ENCODE measurements at regions not wholly inside any gene's neighbourhood (a gene's known extent, or its start where the extent isn't known, plus 50 kb on each side); places are given as distances from the start of the nearest gene placed in this dataset.

- ChIA-PET CTCF (no interaction called here), POLR2A (no interaction called here)
- intact Hi-C loops (cut with micrococcal nuclease) = no loop called here
- Mint-ChIP-seq H3K4me1 (ENCODE audit: low read depth) (no peaks in the 10 kb centered on the region), H3K27ac (no peak overlapping the region), H3K9me3 (no peaks in the 10 kb centered on the region), H3K36me3 (ENCODE audit: low read depth) (no peaks in the 10 kb centered on the region), H3K4me3 (no peak overlapping the region), H3K27me3 (no peaks in the 10 kb centered on the region)
- TF ChIP-seq CTCF (IDR thresholded peaks at IDR 0.05) = no peak
- DNase-seq = no peak
- ATAC-seq = no peak
Measured at GRCh38 chr1:78426408-78426807, 64.4 kb upstream of the PTGFR start.

- TF ChIP-seq CTCF (IDR thresholded peaks at IDR 0.05) = no peak
- Mint-ChIP-seq H3K4me1 (ENCODE audit: low read depth) (no peaks in the 10 kb centered on the region), H3K27ac (no peak overlapping the region), H3K27me3 (no peaks in the 10 kb centered on the region), H3K36me3 (ENCODE audit: low read depth) (no peaks in the 10 kb centered on the region), H3K4me3 (no peak overlapping the region), H3K9me3 (no peaks in the 10 kb centered on the region)
- CTCF ChIA-PET = no interaction called here
- ATAC-seq (no peak), DNase-seq (no peak)
- intact Hi-C loops (cut with micrococcal nuclease) = no loop called here
- POLR2A ChIA-PET = no interaction called here
Measured at GRCh38 chr1:78427506-78427905, 63.3 kb upstream of the PTGFR start.

- intact Hi-C loops (cut with micrococcal nuclease) = no loop called here
- H3K9me3 Mint-ChIP-seq = no peaks in the 10 kb centered on the region
- no peak for ATAC-seq
- H3K27ac Mint-ChIP-seq = no peak overlapping the region
- H3K36me3 Mint-ChIP-seq (ENCODE audit: low read depth) = no peaks in the 10 kb centered on the region
- H3K4me1 Mint-ChIP-seq (ENCODE audit: low read depth) = no peaks in the 10 kb centered on the region
- no peaks in the 10 kb centered on the region for H3K27me3 Mint-ChIP-seq
- no peak overlapping the region for H3K4me3 Mint-ChIP-seq
- no peak for TF ChIP-seq CTCF (IDR thresholded peaks at IDR 0.05)
- DNase-seq = no peak
- POLR2A ChIA-PET = no interaction called here
- CTCF ChIA-PET = no interaction called here
Measured at GRCh38 chr1:78432016-78432415, 58.8 kb upstream of the PTGFR start.

GRCh38 chr1:78434351-78434750 is 56.4 kb upstream of the PTGFR start:
- H3K4me3 Mint-ChIP-seq = no peak overlapping the region
- DNase-seq (no peak), ATAC-seq (no peak)
- intact Hi-C loops (cut with micrococcal nuclease) = no loop called here
- H3K4me1 Mint-ChIP-seq (ENCODE audit: low read depth) = no peaks in the 10 kb centered on the region
- POLR2A ChIA-PET = no interaction called here
- no peaks in the 10 kb centered on the region for H3K27me3 Mint-ChIP-seq
- no peaks in the 10 kb centered on the region for H3K36me3 Mint-ChIP-seq (ENCODE audit: low read depth)
- CTCF ChIA-PET = interaction anchor here (1.3 kb wide), 1 partner anchor 16 kb away, joined by 3 read pairs; no protein-coding TSS in a partner anchor
- no peak overlapping the region for H3K27ac Mint-ChIP-seq
- no peak for TF ChIP-seq CTCF (IDR thresholded peaks at IDR 0.05)
- no peaks in the 10 kb centered on the region for H3K9me3 Mint-ChIP-seq

GRCh38 chr1:78436961-78437360 is 53.8 kb upstream of the PTGFR start:
- H3K4me1 Mint-ChIP-seq (ENCODE audit: low read depth) = no peaks in the 10 kb centered on the region
- H3K27me3 Mint-ChIP-seq = no peaks in the 10 kb centered on the region
- intact Hi-C loops (cut with micrococcal nuclease) = no loop called here
- ATAC-seq = no peak
- no peak for DNase-seq
- TF ChIP-seq CTCF (IDR thresholded peaks at IDR 0.05) = no peak
- POLR2A ChIA-PET = no interaction called here
- CTCF ChIA-PET = no interaction called here
- no peak overlapping the region for H3K27ac Mint-ChIP-seq
- H3K9me3 Mint-ChIP-seq = no peaks in the 10 kb centered on the region
- H3K36me3 Mint-ChIP-seq (ENCODE audit: low read depth) = no peaks in the 10 kb centered on the region
- no peak overlapping the region for H3K4me3 Mint-ChIP-seq

Measured in activated CD8-positive, alpha-beta T cell treated with anti-CD3 and anti-CD28 coated beads for 36 hours (primary cell).